HCT116 (cell line): ENCODE measurements at regions not wholly inside any gene's neighbourhood (a gene's known extent, or its start where the extent isn't known, plus 50 kb on each side); places are given as distances from the start of the nearest gene placed in this dataset.

ENCODE experiments used
- ATAC-seq: fragments of 200-7000 bp; cut with Tn5 transposase; 2 replicates; pipeline ENCODE4 v1.9.1; 2020; ENCODE audit warnings: mild to moderate bottlenecking, moderate library complexity
- BruUV-seq: library from RNA; stranded (reverse); fragments of 400-500 nt; replicated peaks from 2 replicates; lab custom pipeline; 2021; lab: Mats Ljungman, UMichigan
- CTCF ChIA-PET: fragments of 300-600 bp; sonication (Branson Sonifier 250); formaldehyde crosslinking; loops from one replicate; lab custom pipeline; 2021; ENCODE audit warnings: antibody characterized with exemption; lab: Charles Lee
- POLR2A ChIA-PET: fragments of 300-600, 350-600 bp; sonication (Branson Sonifier 250); formaldehyde crosslinking; loops from one replicate; lab custom pipeline; 2021; ENCODE audit warnings: antibody characterized with exemption; lab: Charles Lee
- RAD21 ChIA-PET, 2 experiments: fragments of 300-600 bp; sonication (Branson Sonifier 250); formaldehyde crosslinking; loops; one replicate each; lab custom pipeline; 2023; ENCODE audit warnings: low total read pairs in 2 of 2; ENCODE audit not compliant: uncharacterized antibody in 2 of 2, unreplicated experiment in 2 of 2, low non-redundant PET in 1 of 2; lab: Charles Lee
- DNase-seq: peaks from one replicate; pipeline ENCODE4 v3.0.0-alpha.2; 2010; ENCODE audit warnings: low read depth, low spot score
- H2AFZ ChIP-seq: fragments of 200-600 bp; shearing (Covaris generic), sonication (generic); 2 replicates; pipeline ENCODE4 v1.6.1; 2017; ENCODE audit warnings: low read depth, mixed run types, mixed read lengths, antibody characterized with exemption, low read length; ENCODE audit not compliant: poor library complexity, severe bottlenecking
- H3K27ac ChIP-seq: 2 replicates; pipeline ENCODE4 v1.5.1; 2012; ENCODE audit warnings: low read depth, low read length
- H3K27me3 ChIP-seq: fragments of 200-600 bp; sonication (generic); 2 replicates; pipeline ENCODE4 v1.6.1; 2016; ENCODE audit warnings: mixed run types, low read length, mixed read lengths; ENCODE audit not compliant: insufficient read depth
- H3K36me3 ChIP-seq, 2 experiments: fragments of 200-500 bp in 1 of 2; fragments of 200-600 bp in 1 of 2; sonication (Bioruptor generic) in 1 of 2; sonication (generic) in 1 of 2; 2 replicates each; pipeline versions ENCODE4 v1.5.1 to v1.6.1; 2014 to 2016; ENCODE audit warnings: low read length in 2 of 2, inconsistent platforms in 1 of 2, mixed read lengths in 1 of 2, mixed run types in 1 of 2; ENCODE audit not compliant: insufficient read depth in 2 of 2, control insufficient read depth in 1 of 2
- H3K4me1 ChIP-seq, 2 experiments: fragments of 200-600 bp in 1 of 2; sonication (generic) in 1 of 2; 2 replicates each; pipeline versions ENCODE4 v1.5.1 to v1.6.1; 2012 to 2017; ENCODE audit warnings: low read length in 2 of 2, inconsistent platforms in 1 of 2, mild to moderate bottlenecking in 1 of 2, mixed read lengths in 1 of 2, mixed run types in 1 of 2, moderate library complexity in 1 of 2; ENCODE audit not compliant: insufficient read depth in 2 of 2, control insufficient read depth in 1 of 2
- H3K4me2 ChIP-seq: fragments of 200-600 bp; sonication (generic); 2 replicates; pipeline ENCODE4 v1.6.1; 2017; ENCODE audit warnings: mixed run types, low read length, mixed read lengths
- H3K4me3 ChIP-seq, 2 experiments: fragments of 200-600 bp in 1 of 2; sonication (generic) in 1 of 2; replicated peaks in 1 of 2; 2 replicates each; pipeline ENCODE4 v1.5.1; 2011 to 2016; ENCODE audit warnings: low read length in 2 of 2, control low read depth in 1 of 2, low read depth in 1 of 2, mild to moderate bottlenecking in 1 of 2, mixed read lengths in 1 of 2, mixed run types in 1 of 2
- H3K79me2 ChIP-seq: fragments of 200-600 bp; sonication (generic); 2 replicates; pipeline ENCODE4 v1.6.1; 2017; ENCODE audit warnings: mild to moderate bottlenecking, mixed run types, low read length, moderate library complexity, mixed read lengths; ENCODE audit not compliant: insufficient read depth
- H3K9ac ChIP-seq: fragments of 200-600 bp; sonication (generic); 2 replicates; pipeline ENCODE4 v1.6.1; 2016; ENCODE audit warnings: low read length, mixed read lengths
- H3K9me2 ChIP-seq: fragments of 200-600 bp; sonication (generic), shearing (Covaris generic); 2 replicates; pipeline ENCODE4 v1.6.1; 2017; ENCODE audit warnings: mixed run types, mild to moderate bottlenecking, moderate library complexity; ENCODE audit not compliant: insufficient read depth
- H3K9me3 ChIP-seq, 2 experiments: fragments of 200-500 bp in 1 of 2; fragments of 200-600 bp in 1 of 2; sonication (Bioruptor generic) in 1 of 2; sonication (generic) in 1 of 2; 2 replicates each; pipeline ENCODE4 v1.6.1; 2014 to 2017; ENCODE audit warnings: low read length in 2 of 2, mixed read lengths in 2 of 2, inconsistent platforms in 1 of 2, low read depth in 1 of 2, mild to moderate bottlenecking in 1 of 2, mixed run types in 1 of 2, moderate library complexity in 1 of 2; ENCODE audit not compliant: control insufficient read depth in 1 of 2, insufficient read depth in 1 of 2
- H4K20me1 ChIP-seq: fragments of 200-600 bp; sonication (generic), shearing (Covaris generic); 2 replicates; pipeline ENCODE4 v1.6.1; 2017; ENCODE audit warnings: mixed run types, mild to moderate bottlenecking, moderate library complexity; ENCODE audit not compliant: insufficient read depth
- ATF3 ChIP-seq: IDR thresholded peaks from 2 replicates; pipeline ENCODE4 v1.6.1; 2012
- CBX3 ChIP-seq: IDR thresholded peaks from 2 replicates; pipeline ENCODE4 v1.6.1; 2012; ENCODE audit warnings: low read depth
- CTCF ChIP-seq, 3 experiments: fragments of 200-600 bp in 1 of 3; sonication (generic) in 1 of 3; IDR thresholded peaks in 2 of 3; conservative IDR thresholded peaks in 1 of 3; 2 replicates each; pipeline ENCODE4 v1.5.1; 2012 to 2017; ENCODE audit warnings: low read depth in 2 of 3, low read length in 2 of 3, antibody characterized with exemption in 1 of 3, borderline replicate concordance in 1 of 3, control low read depth in 1 of 3, mild to moderate bottlenecking in 1 of 3, mixed read lengths in 1 of 3, mixed run types in 1 of 3, moderate library complexity in 1 of 3; ENCODE audit not compliant: insufficient read depth in 1 of 3
- EGR1 ChIP-seq: IDR thresholded peaks from 2 replicates; pipeline ENCODE4 v1.6.1; 2012; ENCODE audit warnings: low read depth
- ELF1 ChIP-seq: IDR thresholded peaks from 2 replicates; pipeline ENCODE4 v1.6.1; 2012; ENCODE audit warnings: low read depth, borderline replicate concordance
- MAX ChIP-seq: IDR thresholded peaks from 2 replicates; pipeline ENCODE4 v1.6.1; 2012
- POLR2AphosphoS5 ChIP-seq: IDR thresholded peaks from 2 replicates; pipeline ENCODE4 v1.6.1; 2011; ENCODE audit warnings: mild to moderate bottlenecking, low read depth, low read length, moderate library complexity
- REST ChIP-seq: IDR thresholded peaks from 2 replicates; pipeline ENCODE4 v1.6.1; 2012; ENCODE audit warnings: low read depth
- SIN3A ChIP-seq: IDR thresholded peaks from 2 replicates; pipeline ENCODE4 v1.6.1; 2012; ENCODE audit warnings: low read depth
- SP1 ChIP-seq: IDR thresholded peaks from 2 replicates; pipeline ENCODE4 v1.6.1; 2012; ENCODE audit warnings: low read depth
- ZBTB33 ChIP-seq: IDR thresholded peaks from 2 replicates; pipeline ENCODE4 v1.6.1; 2011; ENCODE audit warnings: mild to moderate bottlenecking, low read length, moderate library complexity; ENCODE audit not compliant: insufficient replicate concordance; ENCODE audit errors: extremely low read depth
- ZFX ChIP-seq: fragments of 450-650 bp; IDR thresholded peaks from 2 replicates; pipeline ENCODE4 v1.6.1; 2017
- ZNF274 ChIP-seq: fragments of 200-500 bp; sonication (Bioruptor generic); IDR thresholded peaks from 2 replicates; pipeline ENCODE4 v1.6.1; 2014; ENCODE audit warnings: mild to moderate bottlenecking, low read depth, low read length, inconsistent platforms
- intact Hi-C: fragments of 100-400 bp; cut with micrococcal nuclease; formaldehyde crosslinking; loops from 2 replicates; pipeline ENCODE4 v1.10.0; 2022

GRCh38 chr12:25830456-25830855, 128.0 kb upstream of the RASSF8 start:
- no peaks in the 10 kb centered on the region for H3K9me2 ChIP-seq
- intact Hi-C loops, result no loop called here
- no peak overlapping the region for H3K9ac ChIP-seq
- no peak for DNase-seq
- peaks cover 5% of the 10 kb centered on the region; the same call in 1 of the 2 replicates for H3K27me3 ChIP-seq
- H4K20me1 ChIP-seq, result no peaks in the 10 kb centered on the region
- ChIA-PET CTCF (no interaction called here), POLR2A (no interaction called here), RAD21 (no interaction called here)
- no peak overlapping the region for H2AFZ ChIP-seq
- no peak overlapping the region for H3K27ac ChIP-seq
- no peaks in the 10 kb centered on the region for H3K4me1 ChIP-seq
- no peak overlapping the region for H3K4me3 ChIP-seq
- H3K4me2 ChIP-seq, result no peak overlapping the region
- no peaks in the 10 kb centered on the region for H3K79me2 ChIP-seq
- no peaks in the 10 kb centered on the region for H3K36me3 ChIP-seq
- no TSS peak for BruUV-seq
- H3K9me3 ChIP-seq, result no peaks in the 10 kb centered on the region
- no peak for ATAC-seq
- TF ChIP-seq ATF3, result no peak
- TF ChIP-seq ZNF274, result no peak
- no peak for TF ChIP-seq SP1
- no peak for TF ChIP-seq ZBTB33
- no peak for TF ChIP-seq CBX3
- no peak for TF ChIP-seq SIN3A
- no peak for TF ChIP-seq EGR1
- no peak for TF ChIP-seq ELF1
- TF ChIP-seq ZFX, result no peak
- TF ChIP-seq REST, result no peak
- TF ChIP-seq POLR2AphosphoS5, result no peak
- no peak for TF ChIP-seq MAX
- TF ChIP-seq CTCF (IDR thresholded peaks at IDR 0.05 in 2 of 3, conservative IDR thresholded peaks at IDR 0.05 in 1 of 3; ENCODE audit: borderline replicate concordance in 1 of 3, insufficient read depth in 1 of 3, low read depth in 2 of 3, low read length in 2 of 3), result no peak
